C4-2B (cell line): ENCODE measurements at regions not wholly inside any gene's neighbourhood (a gene's known extent, or its start where the extent isn't known, plus 50 kb on each side); places are given as distances from the start of the nearest gene placed in this dataset.

Experiments used
- ZFX ChIP-seq: fragments of 450-650 bp; IDR thresholded peaks from 2 replicates; pipeline ENCODE4 v1.6.1; 2017
- TF ChIP-seq, protein P1 (sequence below): fragments of 450-650 bp; conservative IDR thresholded peaks from 2 replicates; pipeline ENCODE4 v1.5.1; 2017; ENCODE audit warnings: mild to moderate bottlenecking

DNA sequence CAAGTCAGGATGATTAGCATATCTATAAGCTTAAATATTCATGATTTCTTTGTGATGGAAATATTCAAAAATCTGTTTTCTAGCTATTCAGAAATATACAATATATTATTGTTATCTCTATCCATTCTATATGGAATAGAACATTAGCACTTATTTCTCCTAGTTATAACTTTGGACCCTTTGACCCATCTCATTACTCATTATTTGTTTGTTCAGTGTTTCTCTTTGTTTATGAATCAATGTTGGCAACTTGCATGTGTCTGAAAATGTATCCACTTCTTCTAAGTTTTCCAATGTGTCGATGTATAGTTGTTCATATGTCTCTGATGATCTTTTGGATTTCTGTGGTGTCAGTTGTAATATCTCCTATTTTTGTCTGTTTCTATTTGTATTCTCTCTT lies 1059.3 kb downstream of the CDH9 start:
- TF ChIP-seq, protein P1, sequence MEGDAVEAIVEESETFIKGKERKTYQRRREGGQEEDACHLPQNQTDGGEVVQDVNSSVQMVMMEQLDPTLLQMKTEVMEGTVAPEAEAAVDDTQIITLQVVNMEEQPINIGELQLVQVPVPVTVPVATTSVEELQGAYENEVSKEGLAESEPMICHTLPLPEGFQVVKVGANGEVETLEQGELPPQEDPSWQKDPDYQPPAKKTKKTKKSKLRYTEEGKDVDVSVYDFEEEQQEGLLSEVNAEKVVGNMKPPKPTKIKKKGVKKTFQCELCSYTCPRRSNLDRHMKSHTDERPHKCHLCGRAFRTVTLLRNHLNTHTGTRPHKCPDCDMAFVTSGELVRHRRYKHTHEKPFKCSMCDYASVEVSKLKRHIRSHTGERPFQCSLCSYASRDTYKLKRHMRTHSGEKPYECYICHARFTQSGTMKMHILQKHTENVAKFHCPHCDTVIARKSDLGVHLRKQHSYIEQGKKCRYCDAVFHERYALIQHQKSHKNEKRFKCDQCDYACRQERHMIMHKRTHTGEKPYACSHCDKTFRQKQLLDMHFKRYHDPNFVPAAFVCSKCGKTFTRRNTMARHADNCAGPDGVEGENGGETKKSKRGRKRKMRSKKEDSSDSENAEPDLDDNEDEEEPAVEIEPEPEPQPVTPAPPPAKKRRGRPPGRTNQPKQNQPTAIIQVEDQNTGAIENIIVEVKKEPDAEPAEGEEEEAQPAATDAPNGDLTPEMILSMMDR, result no peak
- no peak for TF ChIP-seq ZFX
